ENCODE measurements at regions not wholly inside any gene's neighbourhood (a gene's known extent, or its start where the extent isn't known, plus 50 kb on each side); places are given as distances from the start of the nearest gene placed in this dataset.

DNA sequence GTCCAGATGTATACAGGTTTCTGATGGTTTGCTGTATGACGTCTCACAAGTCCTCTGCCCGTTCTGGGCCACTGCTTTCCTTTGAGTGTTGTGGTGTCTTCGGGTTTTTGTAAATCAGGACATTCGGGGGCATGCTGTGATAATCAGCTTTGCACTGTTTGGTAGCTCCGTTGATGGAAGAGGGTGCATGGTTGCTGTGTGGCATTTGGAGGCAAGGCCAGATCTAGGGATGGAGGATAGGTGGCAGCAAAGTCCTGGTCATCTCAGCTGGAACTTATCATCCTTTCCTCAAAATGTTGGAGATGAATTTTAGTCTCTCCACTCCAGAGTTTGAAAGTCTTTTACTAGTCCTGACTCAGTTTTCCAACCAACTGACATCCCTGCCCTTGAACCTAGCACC, 91.0 kb downstream of the SCP2D1 start (continued):
- TF ChIP-seq, protein P1, sequence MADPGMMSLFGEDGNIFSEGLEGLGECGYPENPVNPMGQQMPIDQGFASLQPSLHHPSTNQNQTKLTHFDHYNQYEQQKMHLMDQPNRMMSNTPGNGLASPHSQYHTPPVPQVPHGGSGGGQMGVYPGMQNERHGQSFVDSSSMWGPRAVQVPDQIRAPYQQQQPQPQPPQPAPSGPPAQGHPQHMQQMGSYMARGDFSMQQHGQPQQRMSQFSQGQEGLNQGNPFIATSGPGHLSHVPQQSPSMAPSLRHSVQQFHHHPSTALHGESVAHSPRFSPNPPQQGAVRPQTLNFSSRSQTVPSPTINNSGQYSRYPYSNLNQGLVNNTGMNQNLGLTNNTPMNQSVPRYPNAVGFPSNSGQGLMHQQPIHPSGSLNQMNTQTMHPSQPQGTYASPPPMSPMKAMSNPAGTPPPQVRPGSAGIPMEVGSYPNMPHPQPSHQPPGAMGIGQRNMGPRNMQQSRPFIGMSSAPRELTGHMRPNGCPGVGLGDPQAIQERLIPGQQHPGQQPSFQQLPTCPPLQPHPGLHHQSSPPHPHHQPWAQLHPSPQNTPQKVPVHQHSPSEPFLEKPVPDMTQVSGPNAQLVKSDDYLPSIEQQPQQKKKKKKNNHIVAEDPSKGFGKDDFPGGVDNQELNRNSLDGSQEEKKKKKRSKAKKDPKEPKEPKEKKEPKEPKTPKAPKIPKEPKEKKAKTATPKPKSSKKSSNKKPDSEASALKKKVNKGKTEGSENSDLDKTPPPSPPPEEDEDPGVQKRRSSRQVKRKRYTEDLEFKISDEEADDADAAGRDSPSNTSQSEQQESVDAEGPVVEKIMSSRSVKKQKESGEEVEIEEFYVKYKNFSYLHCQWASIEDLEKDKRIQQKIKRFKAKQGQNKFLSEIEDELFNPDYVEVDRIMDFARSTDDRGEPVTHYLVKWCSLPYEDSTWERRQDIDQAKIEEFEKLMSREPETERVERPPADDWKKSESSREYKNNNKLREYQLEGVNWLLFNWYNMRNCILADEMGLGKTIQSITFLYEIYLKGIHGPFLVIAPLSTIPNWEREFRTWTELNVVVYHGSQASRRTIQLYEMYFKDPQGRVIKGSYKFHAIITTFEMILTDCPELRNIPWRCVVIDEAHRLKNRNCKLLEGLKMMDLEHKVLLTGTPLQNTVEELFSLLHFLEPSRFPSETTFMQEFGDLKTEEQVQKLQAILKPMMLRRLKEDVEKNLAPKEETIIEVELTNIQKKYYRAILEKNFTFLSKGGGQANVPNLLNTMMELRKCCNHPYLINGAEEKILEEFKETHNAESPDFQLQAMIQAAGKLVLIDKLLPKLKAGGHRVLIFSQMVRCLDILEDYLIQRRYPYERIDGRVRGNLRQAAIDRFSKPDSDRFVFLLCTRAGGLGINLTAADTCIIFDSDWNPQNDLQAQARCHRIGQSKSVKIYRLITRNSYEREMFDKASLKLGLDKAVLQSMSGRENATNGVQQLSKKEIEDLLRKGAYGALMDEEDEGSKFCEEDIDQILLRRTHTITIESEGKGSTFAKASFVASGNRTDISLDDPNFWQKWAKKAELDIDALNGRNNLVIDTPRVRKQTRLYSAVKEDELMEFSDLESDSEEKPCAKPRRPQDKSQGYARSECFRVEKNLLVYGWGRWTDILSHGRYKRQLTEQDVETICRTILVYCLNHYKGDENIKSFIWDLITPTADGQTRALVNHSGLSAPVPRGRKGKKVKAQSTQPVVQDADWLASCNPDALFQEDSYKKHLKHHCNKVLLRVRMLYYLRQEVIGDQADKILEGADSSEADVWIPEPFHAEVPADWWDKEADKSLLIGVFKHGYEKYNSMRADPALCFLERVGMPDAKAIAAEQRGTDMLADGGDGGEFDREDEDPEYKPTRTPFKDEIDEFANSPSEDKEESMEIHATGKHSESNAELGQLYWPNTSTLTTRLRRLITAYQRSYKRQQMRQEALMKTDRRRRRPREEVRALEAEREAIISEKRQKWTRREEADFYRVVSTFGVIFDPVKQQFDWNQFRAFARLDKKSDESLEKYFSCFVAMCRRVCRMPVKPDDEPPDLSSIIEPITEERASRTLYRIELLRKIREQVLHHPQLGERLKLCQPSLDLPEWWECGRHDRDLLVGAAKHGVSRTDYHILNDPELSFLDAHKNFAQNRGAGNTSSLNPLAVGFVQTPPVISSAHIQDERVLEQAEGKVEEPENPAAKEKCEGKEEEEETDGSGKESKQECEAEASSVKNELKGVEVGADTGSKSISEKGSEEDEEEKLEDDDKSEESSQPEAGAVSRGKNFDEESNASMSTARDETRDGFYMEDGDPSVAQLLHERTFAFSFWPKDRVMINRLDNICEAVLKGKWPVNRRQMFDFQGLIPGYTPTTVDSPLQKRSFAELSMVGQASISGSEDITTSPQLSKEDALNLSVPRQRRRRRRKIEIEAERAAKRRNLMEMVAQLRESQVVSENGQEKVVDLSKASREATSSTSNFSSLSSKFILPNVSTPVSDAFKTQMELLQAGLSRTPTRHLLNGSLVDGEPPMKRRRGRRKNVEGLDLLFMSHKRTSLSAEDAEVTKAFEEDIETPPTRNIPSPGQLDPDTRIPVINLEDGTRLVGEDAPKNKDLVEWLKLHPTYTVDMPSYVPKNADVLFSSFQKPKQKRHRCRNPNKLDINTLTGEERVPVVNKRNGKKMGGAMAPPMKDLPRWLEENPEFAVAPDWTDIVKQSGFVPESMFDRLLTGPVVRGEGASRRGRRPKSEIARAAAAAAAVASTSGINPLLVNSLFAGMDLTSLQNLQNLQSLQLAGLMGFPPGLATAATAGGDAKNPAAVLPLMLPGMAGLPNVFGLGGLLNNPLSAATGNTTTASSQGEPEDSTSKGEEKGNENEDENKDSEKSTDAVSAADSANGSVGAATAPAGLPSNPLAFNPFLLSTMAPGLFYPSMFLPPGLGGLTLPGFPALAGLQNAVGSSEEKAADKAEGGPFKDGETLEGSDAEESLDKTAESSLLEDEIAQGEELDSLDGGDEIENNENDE (IDR thresholded peaks at IDR 0.05; ENCODE audit: insufficient replicate concordance, low read length): no peak

Measured in H1 (cell line).